HG02678 (cell line): ENCODE measurements at regions not wholly inside any gene's neighbourhood (a gene's known extent, or its start where the extent isn't known, plus 50 kb on each side); places are given as distances from the start of the nearest gene placed in this dataset.

Experiments used
- ATAC-seq: cut with Tn5 transposase; IDR thresholded peaks from one replicate; pipeline ENCODE4 v1.9.1; 2021; ENCODE audit warnings: mild to moderate bottlenecking, moderate library complexity; ENCODE audit not compliant: unreplicated experiment

- no peak for ATAC-seq
Observed at GRCh38 chr15:62816342-62817069, 226.0 kb upstream of the TPM1 start.

GRCh38 chr15:62818691-62819090, 223.9 kb upstream of the TPM1 start:
- ATAC-seq = no peak

DNA sequence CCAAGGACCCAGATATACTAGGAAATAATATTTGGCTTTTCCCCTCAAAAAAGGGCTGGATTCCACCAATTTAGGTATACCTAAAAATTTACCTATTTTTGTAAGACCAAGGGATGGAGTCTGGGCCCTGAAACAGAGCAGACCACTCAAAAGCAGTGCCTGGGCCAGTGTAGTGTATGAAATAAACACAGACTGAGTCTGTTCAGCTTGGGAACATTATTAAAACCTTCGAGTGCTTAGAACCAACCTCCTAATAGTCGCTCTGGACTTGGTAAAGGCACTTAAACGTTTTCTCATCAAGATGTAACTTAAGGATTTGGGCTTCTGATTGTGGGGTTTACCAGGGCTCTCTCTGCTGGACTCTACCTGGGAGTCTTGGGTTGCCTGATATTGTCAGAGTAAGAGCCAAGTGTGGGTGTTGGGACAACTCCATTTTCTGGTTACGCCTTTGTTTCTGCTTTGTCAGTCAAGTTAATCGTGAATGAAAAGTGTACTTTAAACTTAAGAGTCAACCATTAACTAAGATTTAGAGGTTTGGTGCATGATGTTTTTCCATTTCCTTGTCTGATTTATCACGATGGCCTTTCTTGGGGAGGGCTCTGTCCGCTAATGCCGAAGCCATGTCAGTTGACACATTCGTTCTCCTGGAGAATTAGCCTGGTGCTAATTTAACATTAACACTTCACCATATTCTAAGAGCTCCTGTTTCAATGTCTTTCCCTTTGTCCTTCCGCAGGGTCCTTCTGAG, 221.0 kb upstream of the TPM1 start:
- ATAC-seq = no peak

- no peak for ATAC-seq
Observed at GRCh38 chr15:62822228-62822627, 220.3 kb upstream of the TPM1 start.

DNA sequence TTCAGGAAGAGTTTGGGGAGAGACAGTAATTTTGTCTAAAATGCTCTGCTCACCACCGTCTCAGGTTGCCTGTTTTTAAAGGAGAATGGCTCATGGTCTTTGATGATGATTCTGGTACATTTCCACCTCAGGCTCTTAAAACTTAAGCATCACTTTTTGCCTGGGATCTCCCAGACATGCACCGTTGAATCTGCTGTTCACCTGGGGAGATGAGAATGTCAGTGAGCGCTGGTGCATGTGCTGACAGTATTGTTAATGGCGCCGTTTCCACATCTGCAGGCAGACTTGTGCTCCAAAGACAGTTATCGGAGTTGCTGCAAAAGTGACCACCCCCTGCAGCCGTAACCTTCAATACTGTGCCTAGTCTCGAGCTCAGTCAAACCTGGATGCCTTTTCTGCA, 219.0 kb upstream of the TPM1 start:
- ATAC-seq = no peak

DNA sequence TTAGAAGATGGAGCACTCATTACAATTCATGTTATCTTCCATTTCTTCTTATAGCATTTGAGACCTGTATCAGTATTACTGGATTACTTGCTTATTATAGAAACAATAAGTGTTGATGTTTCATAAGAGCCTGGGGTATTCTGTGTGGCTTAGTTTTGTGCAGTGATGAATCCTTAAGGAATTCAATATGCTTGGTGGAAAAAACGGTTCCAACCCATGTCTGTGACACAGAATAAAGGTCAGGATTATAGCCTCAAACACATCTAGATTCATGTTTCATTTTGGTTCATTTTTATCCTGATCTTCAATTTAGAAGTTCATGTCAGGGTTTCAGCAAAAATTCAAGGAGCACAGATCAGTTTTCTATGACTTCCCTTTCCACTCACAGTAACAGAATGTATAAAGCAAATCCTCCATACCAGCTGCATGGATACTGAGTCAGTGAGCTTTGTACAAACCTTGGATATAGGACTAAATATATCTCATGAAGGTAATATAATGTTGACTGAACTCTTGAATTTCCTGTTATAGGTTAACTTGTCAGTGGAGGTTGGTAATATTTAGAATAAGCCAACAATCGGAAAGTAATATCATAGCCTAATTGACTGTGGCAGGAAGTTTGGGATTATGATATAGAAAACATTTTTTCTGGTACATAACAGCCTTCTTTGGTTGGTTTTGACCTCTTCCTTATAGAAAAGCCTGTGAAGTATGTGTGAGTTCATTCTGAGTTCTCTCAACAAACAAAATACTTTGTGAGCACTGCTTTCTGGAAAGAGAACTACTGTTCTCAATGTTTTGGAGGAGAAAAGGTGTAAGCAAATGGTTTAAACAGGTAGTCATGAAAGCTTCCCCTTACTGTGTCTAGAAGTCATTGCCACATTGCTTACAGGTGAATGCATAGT, 218.2 kb upstream of the TPM1 start:
- no peak for ATAC-seq

- ATAC-seq = no peak
Observed at GRCh38 chr15:62825191-62825590, 217.4 kb upstream of the TPM1 start.

- no peak for ATAC-seq
Observed at GRCh38 chr15:62826561-62826960, 216.0 kb upstream of the TPM1 start.

DNA sequence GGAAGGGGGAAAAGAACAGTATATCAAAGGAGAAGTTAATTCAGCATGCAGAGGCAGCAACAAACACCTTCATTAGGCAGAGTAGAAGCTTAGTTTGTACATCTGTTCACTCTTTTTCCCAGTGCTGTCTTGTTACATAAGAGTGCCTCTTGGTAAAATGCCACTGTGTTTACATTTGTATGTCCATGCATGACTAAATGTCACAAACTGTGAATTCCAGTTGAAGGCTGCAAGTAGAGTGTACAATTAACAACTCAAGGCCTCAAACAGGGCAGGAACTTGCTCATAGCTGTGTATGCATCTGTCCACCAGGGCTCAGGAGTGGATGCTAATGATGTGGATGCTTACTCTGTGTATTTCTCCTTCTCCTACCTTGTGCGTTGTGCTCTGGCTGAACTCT, 214.2 kb upstream of the TPM1 start:
- ATAC-seq = no peak

DNA sequence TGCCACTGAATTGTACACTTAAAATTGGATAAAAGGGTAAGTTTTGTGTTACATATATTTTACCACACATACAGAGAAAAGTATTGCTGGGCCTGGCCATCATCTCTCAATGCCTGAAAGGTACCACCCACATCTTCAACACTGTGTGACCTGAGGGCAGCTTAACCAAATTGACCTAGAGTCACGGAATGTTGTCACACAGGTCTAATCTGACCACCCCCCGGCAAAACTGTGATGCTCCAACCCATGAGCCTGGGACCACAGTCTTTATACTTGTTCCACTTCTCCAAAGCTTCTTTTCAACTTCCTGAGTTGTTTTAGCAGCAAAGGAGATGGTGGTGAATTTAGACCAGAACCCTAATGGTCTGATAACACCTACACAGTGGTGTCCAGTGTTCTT, 210.3 kb upstream of the TPM1 start:
- ATAC-seq = no peak

DNA sequence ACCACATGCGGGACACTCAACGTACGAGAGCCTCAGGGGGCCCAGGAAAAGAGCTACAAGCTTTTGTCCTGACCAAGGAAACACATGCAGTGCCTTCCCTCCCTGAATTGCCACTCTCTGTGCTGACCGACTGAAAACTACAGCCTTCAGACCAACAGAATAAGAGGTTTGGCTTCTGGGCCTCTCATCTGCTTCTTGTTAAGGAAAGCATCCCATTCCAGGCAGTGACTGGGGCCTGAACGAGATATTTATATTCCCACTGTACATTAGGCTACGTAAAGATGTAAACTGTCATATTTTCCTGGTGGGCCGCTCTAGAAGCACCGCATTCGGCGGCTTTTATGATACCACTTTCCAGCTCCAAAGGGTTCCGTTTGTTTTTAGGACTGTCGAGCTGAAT, 208.9 kb upstream of the TPM1 start:
- no peak for ATAC-seq

DNA sequence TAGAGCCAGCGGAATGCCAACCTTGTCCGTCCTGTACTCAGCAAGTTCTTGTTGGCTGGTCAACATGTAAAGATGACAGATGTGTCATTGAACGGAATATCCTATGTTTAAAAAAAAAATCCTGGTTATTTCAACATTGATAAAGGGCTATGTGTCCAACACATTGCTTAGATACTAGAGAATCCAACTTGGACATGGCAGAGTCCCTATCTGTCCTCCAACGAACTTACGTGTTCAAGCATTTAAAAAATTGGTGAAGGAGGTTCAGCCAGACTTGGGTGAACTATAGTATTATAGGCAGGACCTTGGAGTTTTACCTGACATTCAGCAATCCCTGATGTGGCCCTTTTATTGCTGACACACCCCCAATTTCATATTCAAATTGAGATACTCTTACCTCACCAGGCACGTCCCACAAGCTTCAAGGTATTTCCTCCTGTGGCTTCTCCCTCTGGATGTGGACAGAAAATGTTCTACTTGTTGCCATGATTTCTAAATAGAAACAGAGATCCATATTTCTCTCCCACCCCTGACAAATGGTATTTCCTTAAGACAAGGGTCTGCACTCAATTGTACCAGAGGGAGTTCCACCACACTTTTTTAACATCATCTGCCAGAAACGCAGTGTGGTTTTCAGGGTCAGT, 207.7 kb upstream of the TPM1 start:
- ATAC-seq = no peak

GRCh38 chr15:62835351-62835750, 207.2 kb upstream of the TPM1 start:
- ATAC-seq = no peak

DNA sequence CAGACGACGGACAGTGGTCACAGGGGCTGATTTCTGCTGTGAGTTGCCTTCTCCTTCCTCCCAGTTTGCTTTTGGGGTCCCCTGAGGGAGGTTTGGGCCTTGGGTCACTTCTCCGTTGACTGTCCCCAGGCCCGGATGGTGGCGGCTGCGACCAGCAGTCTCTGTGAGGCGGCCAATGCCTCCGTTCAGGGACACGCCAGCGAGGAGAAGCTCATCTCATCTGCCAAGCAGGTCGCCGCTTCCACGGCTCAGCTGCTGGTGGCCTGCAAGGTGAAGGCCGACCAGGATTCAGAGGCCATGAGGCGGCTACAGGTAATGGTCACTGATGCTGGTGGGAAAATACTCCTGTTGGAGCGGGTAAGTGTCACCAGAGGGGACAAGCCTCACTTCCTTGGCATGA, 206.8 kb upstream of the TPM1 start:
- ATAC-seq = no peak

DNA sequence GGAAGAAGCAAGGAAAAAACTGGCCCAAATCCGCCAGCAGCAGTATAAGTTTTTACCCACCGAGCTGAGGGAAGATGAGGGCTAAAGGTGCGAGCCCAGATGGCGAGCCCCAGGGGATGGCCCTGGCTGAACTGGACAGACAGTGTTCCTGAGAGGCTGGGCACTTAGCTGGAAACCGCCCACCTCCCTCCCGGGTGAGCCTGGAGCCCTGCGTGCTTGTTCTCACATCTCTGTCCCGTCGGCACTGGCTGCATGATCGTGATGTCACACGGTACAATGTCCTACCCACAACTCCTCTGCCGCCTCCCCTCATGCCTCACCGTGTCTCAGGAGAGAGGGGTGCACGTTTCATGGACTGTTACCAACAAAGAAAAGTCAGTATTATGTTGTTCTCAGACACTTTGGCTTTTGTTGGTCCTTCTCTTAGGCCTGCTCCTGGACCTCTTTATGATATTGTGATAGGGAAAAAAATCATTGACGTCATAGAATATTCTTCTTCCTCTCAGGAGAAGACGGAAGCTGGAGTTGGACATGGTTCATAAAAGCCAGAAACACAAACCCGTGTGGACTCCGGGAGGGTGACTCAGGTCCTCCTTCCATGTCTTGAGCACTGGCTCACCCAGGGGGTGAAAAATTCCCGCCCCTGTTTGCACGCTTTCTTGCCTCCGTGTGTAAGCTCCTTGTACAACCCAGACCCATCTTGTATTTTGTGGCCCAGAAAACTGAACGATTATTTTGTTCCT, 201.8 kb upstream of the TPM1 start:
- ATAC-seq = no peak

- ATAC-seq = no peak
Observed at GRCh38 chr15:62841269-62841628, 201.3 kb upstream of the TPM1 start.

DNA sequence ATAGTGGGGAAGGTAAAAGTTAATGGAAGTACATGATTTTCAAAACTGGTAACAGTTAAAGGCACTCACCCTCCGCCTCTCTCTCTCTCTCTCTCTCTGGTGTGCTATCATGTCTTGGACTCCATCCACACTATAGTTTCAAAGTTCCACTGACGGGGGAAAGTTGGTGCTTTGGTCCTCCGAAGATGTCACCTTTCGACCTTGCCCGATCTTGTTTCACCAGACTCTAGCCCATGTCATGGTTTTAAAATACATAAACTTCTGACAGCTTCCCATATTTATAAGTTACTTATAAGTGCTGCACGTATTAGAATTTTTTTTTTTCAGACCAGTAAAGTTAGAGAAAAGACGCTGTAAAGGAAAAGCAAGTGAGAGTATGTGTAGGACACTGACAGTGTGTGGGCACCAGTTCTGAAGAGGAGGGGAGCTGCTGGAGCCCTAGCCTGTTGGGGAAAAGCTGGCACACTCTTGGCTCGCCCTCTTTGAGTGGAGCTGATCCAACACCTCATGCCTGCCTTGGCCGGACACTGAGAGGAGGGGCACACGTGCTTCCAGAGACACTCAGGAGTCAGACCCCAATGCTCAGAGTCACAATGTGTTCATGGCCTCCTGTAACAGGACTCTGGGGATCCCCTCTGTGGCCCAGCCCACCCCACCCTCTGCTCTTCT, 200.5 kb upstream of the TPM1 start:
- no peak for ATAC-seq

DNA sequence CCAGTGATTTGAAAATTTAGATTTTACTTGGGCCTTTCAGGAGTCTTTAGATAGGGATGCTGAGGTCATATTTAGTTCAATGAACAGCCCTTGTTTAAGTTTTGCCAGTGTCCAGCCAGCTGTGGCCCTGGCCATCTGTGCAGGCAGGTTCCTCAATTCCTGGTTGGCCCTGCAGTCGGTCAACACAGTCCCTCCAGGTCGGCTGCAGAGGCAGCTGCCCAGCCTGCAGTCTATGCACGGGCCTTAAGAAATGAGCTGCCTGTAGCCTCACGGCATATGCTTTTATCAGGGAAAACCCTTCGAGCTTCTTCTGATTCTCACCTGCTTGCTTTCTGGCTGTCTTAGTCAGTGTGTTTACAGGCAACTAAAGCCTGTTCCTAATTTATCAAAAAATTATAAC, 199.2 kb upstream of the TPM1 start:
- ATAC-seq = no peak

- no peak for ATAC-seq
Observed at GRCh38 chr15:62844564-62845240, 197.8 kb upstream of the TPM1 start.
